Bronchial epithelial cell (primary cell): ENCODE measurements at regions not wholly inside any gene's neighbourhood (a gene's known extent, or its start where the extent isn't known, plus 50 kb on each side); places are given as distances from the start of the nearest gene placed in this dataset.
"Not testable (repeated sequence)": the region's sequence is repeated elsewhere in the genome, so short reads cannot be mapped to it uniquely, and the experiment has no call there.

Experiments
- DNase-seq: peaks from one replicate; pipeline ENCODE4 v3.0.0-alpha.2; 2010; ENCODE audit warnings: low read depth
- FAIRE-seq: peaks from 2 replicates; lab custom pipeline; 2011; peaks lifted over from hg19 to GRCh38; lab: Jason Lieb, UNC
- H3K27me3 ChIP-seq: 2 replicates; pipeline ENCODE4 v1.5.1; 2011; ENCODE audit warnings: low read length; ENCODE audit not compliant: control insufficient read depth, insufficient read depth
- H3K36me3 ChIP-seq: 2 replicates; pipeline ENCODE4 v1.5.1; 2011; ENCODE audit warnings: low read length; ENCODE audit not compliant: control insufficient read depth, insufficient read depth
- H3K4me3 ChIP-seq: 2 replicates; pipeline ENCODE4 v1.5.1; 2011; ENCODE audit warnings: mild to moderate bottlenecking, low read depth, low read length, control low read depth
- CTCF ChIP-seq: IDR thresholded peaks from 2 replicates; pipeline ENCODE4 v1.5.1; 2011; ENCODE audit warnings: mild to moderate bottlenecking, moderate library complexity, low read length, control low read depth, inconsistent platforms; ENCODE audit not compliant: insufficient read depth, severe bottlenecking

- H3K27me3 ChIP-seq = no peaks in the 10 kb centered on the region
- H3K36me3 ChIP-seq = no peaks in the 10 kb centered on the region
- no peak overlapping the region for H3K4me3 ChIP-seq
- TF ChIP-seq CTCF = no peak
- FAIRE-seq (no peak), DNase-seq (no peak)
Observed at GRCh38 chr2:167729911-167730310, 517.5 kb downstream of the STK39 start.

- H3K27me3 ChIP-seq = no peaks in the 10 kb centered on the region
- no peak overlapping the region for H3K4me3 ChIP-seq
- H3K36me3 ChIP-seq = no peaks in the 10 kb centered on the region
- TF ChIP-seq CTCF = no peak
- DNase-seq (no peak), FAIRE-seq (no peak)
Observed at GRCh38 chr2:167726788-167727187, 520.6 kb downstream of the STK39 start.

- no peaks in the 10 kb centered on the region for H3K36me3 ChIP-seq
- H3K4me3 ChIP-seq = no peak overlapping the region
- FAIRE-seq = no peak
- no peaks in the 10 kb centered on the region for H3K27me3 ChIP-seq
- no peak for DNase-seq
- TF ChIP-seq CTCF = no peak
Observed at GRCh38 chr2:167721593-167721992, 525.8 kb downstream of the STK39 start.

- TF ChIP-seq CTCF = no peak
- H3K27me3 ChIP-seq = no peaks in the 10 kb centered on the region
- FAIRE-seq = no peak
Observed at GRCh38 chr2:167719410-167719809, 528.0 kb downstream of the STK39 start.

GRCh38 chr2:167718560-167718959 is 528.8 kb downstream of the STK39 start:
- Histone ChIP-seq H3K4me3 (no peak overlapping the region), H3K27me3 (no peaks in the 10 kb centered on the region), H3K36me3 (no peaks in the 10 kb centered on the region)
- no peak for FAIRE-seq
- no peak for TF ChIP-seq CTCF
- DNase-seq = no peak

More at GRCh38 chr2:167719410-167719809, 528.0 kb downstream of the STK39 start:
- no peak for DNase-seq
- Histone ChIP-seq H3K36me3 (no peaks in the 10 kb centered on the region), H3K4me3 (no peak overlapping the region)

- H3K4me3 ChIP-seq = no peak overlapping the region
- FAIRE-seq (no peak), DNase-seq (no peak)
- no peaks in the 10 kb centered on the region for H3K27me3 ChIP-seq
- no peaks in the 10 kb centered on the region for H3K36me3 ChIP-seq
- no peak for TF ChIP-seq CTCF
Observed at GRCh38 chr2:167715932-167716331, 531.5 kb downstream of the STK39 start.

GRCh38 chr2:167715498-167715897 is 531.9 kb downstream of the STK39 start:
- not testable (repeated sequence) for FAIRE-seq, H3K4me3 ChIP-seq, DNase-seq, H3K36me3 ChIP-seq, H3K27me3 ChIP-seq
